Erythroblast (primary cell): ENCODE measurements at regions not wholly inside any gene's neighbourhood (a gene's known extent, or its start where the extent isn't known, plus 50 kb on each side); places are given as distances from the start of the nearest gene placed in this dataset.

Experiments used
- GATA1 ChIP-seq: IDR thresholded peaks from 2 replicates; pipeline ENCODE4 v1.6.1; 2011; ENCODE audit warnings: low read depth, mild to moderate bottlenecking, control low read depth, low read length, moderate library complexity
- POLR2A ChIP-seq: IDR thresholded peaks from 2 replicates; pipeline ENCODE4 v1.6.1; 2011; ENCODE audit warnings: mild to moderate bottlenecking, low read length

DNA sequence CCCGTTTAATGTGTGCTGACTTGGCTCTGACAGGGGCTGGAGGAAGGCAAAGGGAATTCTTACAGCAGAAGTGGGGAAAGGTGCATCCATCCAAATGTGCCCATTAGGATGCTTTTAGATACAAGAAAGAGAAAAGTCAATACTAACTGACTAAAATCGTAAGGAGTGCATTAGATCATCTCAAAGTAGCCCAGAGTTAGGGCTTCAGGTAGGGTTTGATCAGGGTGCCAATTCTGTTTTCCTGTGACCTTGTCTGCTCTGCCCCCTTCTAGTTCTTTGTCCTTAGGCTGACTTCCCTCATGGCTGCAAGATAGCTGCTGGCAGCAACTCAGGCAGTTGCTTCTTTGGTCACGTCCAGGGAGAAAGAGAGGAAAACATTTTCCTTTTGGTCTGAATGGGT is 240.8 kb downstream of the CDC5L start:
- TF ChIP-seq POLR2A (no peak), GATA1 (no peak)
